Upper lobe of right lung (tissue), 1 donor: ENCODE measurements at regions not wholly inside any gene's neighbourhood (a gene's known extent, or its start where the extent isn't known, plus 50 kb on each side); places are given as distances from the start of the nearest gene placed in this dataset.

ENCODE experiments used
- ATAC-seq: fragments of 200-7000 bp; cut with Tn5 transposase; one replicate; pipeline ENCODE4 v1.9.1; 2020; ENCODE audit warnings: mild to moderate bottlenecking, moderate library complexity
- DNase-seq: peaks from one replicate; pipeline ENCODE4 v3.0.0-alpha.2; 2020
- H3K27ac ChIP-seq: fragments of 200-600 bp; one replicate; pipeline ENCODE4 v1.8.0; 2022
- H3K27me3 ChIP-seq: fragments of 200-600 bp; one replicate; pipeline ENCODE4 v1.8.0; 2022; ENCODE audit warnings: mild to moderate bottlenecking
- H3K36me3 ChIP-seq: fragments of 200-600 bp; one replicate; pipeline ENCODE4 v1.8.0; 2022
- H3K4me1 ChIP-seq: fragments of 200-600 bp; one replicate; pipeline ENCODE4 v1.8.0; 2022
- H3K4me3 ChIP-seq: fragments of 200-600 bp; one replicate; pipeline ENCODE4 v1.8.0; 2022; ENCODE audit warnings: mild to moderate bottlenecking
- H3K9me3 ChIP-seq: fragments of 200-600 bp; one replicate; pipeline ENCODE4 v1.8.0; 2022
- CTCF ChIP-seq: fragments of 200-600 bp; IDR thresholded peaks from one replicate; pipeline ENCODE4 v1.8.0; 2022; ENCODE audit warnings: antibody characterized with exemption
- intact Hi-C: fragments of 100-400 bp; cut with DNase I; formaldehyde crosslinking; loops from one replicate; pipeline ENCODE4 v1.11.0; 2022
- donor health status: DM: no; HTN: yes; CAD: no; lungs with severe emphysema.

GRCh38 chr2:196468394-196468793, 171.1 kb upstream of the CCDC150 start:
- Histone ChIP-seq H3K36me3 (no peaks in the 10 kb centered on the region), H3K4me1 (no peaks in the 10 kb centered on the region), H3K27me3 (no peaks in the 10 kb centered on the region), H3K4me3 (no peak overlapping the region), H3K27ac (no peak overlapping the region), H3K9me3 (no peaks in the 10 kb centered on the region)
- ATAC-seq: no peak
- no peak for TF ChIP-seq CTCF
- no peak for DNase-seq
- intact Hi-C loops: no loop called here

GRCh38 chr2:196473617-196474016, 165.9 kb upstream of the CCDC150 start:
- DNase-seq (no peak), ATAC-seq (no peak)
- Histone ChIP-seq H3K36me3 (no peaks in the 10 kb centered on the region), H3K9me3 (no peaks in the 10 kb centered on the region), H3K27ac (no peak overlapping the region), H3K4me3 (no peak overlapping the region), H3K4me1 (no peaks in the 10 kb centered on the region), H3K27me3 (no peaks in the 10 kb centered on the region)
- intact Hi-C loops: no loop called here
- TF ChIP-seq CTCF: no peak

GRCh38 chr2:196475611-196476010, 163.9 kb upstream of the CCDC150 start:
- Histone ChIP-seq H3K4me1 (no peaks in the 10 kb centered on the region), H3K9me3 (no peaks in the 10 kb centered on the region), H3K27me3 (no peaks in the 10 kb centered on the region), H3K27ac (no peak overlapping the region), H3K36me3 (no peaks in the 10 kb centered on the region), H3K4me3 (no peak overlapping the region)
- intact Hi-C loops: no loop called here
- TF ChIP-seq CTCF: no peak
- no peak for ATAC-seq
- DNase-seq: no peak

- Histone ChIP-seq H3K4me3 (no peak overlapping the region), H3K36me3 (no peaks in the 10 kb centered on the region), H3K27me3 (no peaks in the 10 kb centered on the region), H3K27ac (no peak overlapping the region), H3K9me3 (no peaks in the 10 kb centered on the region), H3K4me1 (no peaks in the 10 kb centered on the region)
- DNase-seq (no peak), ATAC-seq (no peak)
- intact Hi-C loops: no loop called here
- TF ChIP-seq CTCF: no peak
Measured at GRCh38 chr2:196478588-196478987, 160.9 kb upstream of the CCDC150 start.

- intact Hi-C loops: no loop called here
- no peaks in the 10 kb centered on the region for H3K9me3 ChIP-seq
Measured at GRCh38 chr2:196479350-196479749, 160.2 kb upstream of the CCDC150 start.

More at GRCh38 chr2:196479350-196479749, 160.2 kb upstream of the CCDC150 start:
- Histone ChIP-seq H3K27me3 (no peaks in the 10 kb centered on the region), H3K4me1 (no peaks in the 10 kb centered on the region), H3K4me3 (no peak overlapping the region), H3K27ac (no peak overlapping the region), H3K36me3 (no peaks in the 10 kb centered on the region)
- TF ChIP-seq CTCF: no peak
- ATAC-seq (no peak), DNase-seq (no peak)
